ENCODE measurements at regions not wholly inside any gene's neighbourhood (a gene's known extent, or its start where the extent isn't known, plus 50 kb on each side); places are given as distances from the start of the nearest gene placed in this dataset.

DNA sequence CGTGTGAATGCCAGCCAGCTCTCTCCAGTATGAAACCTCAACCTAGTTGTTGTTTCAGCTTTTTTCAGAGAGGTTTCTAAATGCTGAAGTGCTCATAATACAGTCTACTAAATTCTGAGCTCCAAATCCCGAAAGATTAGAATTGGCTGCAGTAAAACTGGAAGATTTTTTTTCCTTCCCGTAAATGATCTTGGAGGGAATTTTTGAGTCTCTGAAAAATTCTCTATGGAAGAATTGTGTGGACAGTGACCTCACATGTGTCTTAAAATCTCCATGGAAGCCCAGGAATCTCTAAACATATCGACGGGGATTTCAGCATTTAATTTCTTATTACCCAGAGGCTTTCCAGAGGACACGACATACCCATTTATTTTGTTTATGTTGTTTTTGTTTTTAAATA lies 1499.2 kb downstream of the LRRC4C start:
- Mint-ChIP-seq H3K4me3 (no peak overlapping the region), H3K36me3 (ENCODE audit: low read depth) (no peaks in the 10 kb centered on the region), H3K4me1 (peaks cover 25% of the 10 kb centered on the region), H3K9me3 (peaks cover 2% of the 10 kb centered on the region), H3K27ac (peak overlapping the region in 1 of 3 experiments; percentile 73), H3K27me3 (ENCODE audit: low read depth) (no peaks in the 10 kb centered on the region)
- TF ChIP-seq, protein P1, sequence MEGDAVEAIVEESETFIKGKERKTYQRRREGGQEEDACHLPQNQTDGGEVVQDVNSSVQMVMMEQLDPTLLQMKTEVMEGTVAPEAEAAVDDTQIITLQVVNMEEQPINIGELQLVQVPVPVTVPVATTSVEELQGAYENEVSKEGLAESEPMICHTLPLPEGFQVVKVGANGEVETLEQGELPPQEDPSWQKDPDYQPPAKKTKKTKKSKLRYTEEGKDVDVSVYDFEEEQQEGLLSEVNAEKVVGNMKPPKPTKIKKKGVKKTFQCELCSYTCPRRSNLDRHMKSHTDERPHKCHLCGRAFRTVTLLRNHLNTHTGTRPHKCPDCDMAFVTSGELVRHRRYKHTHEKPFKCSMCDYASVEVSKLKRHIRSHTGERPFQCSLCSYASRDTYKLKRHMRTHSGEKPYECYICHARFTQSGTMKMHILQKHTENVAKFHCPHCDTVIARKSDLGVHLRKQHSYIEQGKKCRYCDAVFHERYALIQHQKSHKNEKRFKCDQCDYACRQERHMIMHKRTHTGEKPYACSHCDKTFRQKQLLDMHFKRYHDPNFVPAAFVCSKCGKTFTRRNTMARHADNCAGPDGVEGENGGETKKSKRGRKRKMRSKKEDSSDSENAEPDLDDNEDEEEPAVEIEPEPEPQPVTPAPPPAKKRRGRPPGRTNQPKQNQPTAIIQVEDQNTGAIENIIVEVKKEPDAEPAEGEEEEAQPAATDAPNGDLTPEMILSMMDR (IDR thresholded peaks at IDR 0.05; ENCODE audit: unreplicated experiment in 3 of 3) = no peak

DNA sequence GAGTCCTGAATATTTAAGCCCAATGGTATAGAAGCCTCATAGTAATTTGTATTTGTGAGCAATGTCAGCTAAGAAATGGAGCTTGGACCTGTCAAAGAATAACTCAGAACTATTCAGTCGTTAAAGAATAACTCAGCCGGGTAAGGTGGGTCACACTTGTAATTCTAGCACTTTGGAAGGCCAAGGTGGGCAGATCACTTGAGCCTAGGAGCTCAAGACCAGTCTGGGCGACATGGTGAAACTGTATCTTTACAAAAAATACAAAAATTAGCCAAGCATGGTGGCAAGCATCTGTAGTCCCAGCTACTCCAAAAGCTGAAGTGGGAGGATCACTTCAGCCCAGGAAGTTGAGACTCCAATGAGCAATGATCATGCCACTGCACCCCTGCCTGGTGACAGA lies 1526.5 kb downstream of the LRRC4C start:
- TF ChIP-seq, protein P1 (IDR thresholded peaks at IDR 0.05; ENCODE audit: unreplicated experiment in 3 of 3) = no peak
- Mint-ChIP-seq H3K9me3 (peaks cover 26% of the 10 kb centered on the region), H3K27ac (peak overlapping the region; percentile 66 to 95 (median 78)), H3K4me1 (peaks cover 7% of the 10 kb centered on the region), H3K36me3 (ENCODE audit: low read depth) (peaks cover 12% of the 10 kb centered on the region), H3K4me3 (no peak overlapping the region), H3K27me3 (ENCODE audit: low read depth) (no peaks in the 10 kb centered on the region)

DNA sequence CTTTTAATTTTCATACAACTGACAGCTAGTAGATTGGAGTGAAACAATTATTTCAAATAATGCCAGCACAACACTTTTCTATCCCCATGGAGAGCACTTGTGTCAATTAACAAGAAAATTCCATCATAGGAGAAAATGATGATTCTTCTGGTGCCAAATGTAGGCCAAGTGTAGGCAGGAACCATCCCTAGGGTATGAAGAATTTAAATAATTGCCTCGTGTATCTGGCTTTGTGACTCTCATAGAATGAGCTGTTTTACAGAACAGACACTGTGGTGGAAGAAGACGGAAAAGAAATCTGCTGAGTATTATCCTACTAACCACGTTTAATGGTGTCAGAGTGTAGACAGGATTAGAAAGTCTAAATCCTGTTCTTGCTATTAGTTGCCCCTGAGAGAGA lies 1542.2 kb downstream of the LRRC4C start:
- peaks cover 4% of the 10 kb centered on the region for H3K36me3 Mint-ChIP-seq (ENCODE audit: low read depth)
- no peak overlapping the region for H3K4me3 Mint-ChIP-seq
- H3K27me3 Mint-ChIP-seq (ENCODE audit: low read depth) = no peaks in the 10 kb centered on the region
- H3K27ac Mint-ChIP-seq = no peak overlapping the region
- H3K4me1 Mint-ChIP-seq = no peaks in the 10 kb centered on the region
- TF ChIP-seq, protein P1 (IDR thresholded peaks at IDR 0.05; ENCODE audit: unreplicated experiment in 3 of 3) = no peak
- H3K9me3 Mint-ChIP-seq = peaks cover 10% of the 10 kb centered on the region

DNA sequence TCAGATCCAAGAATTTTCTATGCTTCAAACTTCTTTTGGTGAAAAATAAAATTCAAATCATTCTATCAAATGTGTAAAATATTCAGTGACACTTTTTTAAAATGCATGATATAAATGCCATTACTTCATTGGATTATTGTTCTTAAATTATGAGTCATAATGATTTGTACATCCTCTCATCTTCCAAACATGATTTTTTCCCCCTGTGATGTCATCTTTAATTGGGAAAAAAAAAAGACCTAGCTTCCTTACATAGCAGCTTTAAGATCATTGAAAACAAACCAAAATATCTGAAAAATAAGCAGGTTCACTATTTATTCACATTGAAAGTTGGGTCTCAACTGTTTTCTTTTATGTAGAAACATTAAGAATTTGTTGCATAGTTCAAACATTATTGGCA lies 1549.4 kb downstream of the LRRC4C start:
- Mint-ChIP-seq H3K4me3 (no peak overlapping the region), H3K9me3 (peaks cover 2% of the 10 kb centered on the region), H3K36me3 (ENCODE audit: low read depth) (no peaks in the 10 kb centered on the region), H3K4me1 (no peaks in the 10 kb centered on the region), H3K27me3 (ENCODE audit: low read depth) (no peaks in the 10 kb centered on the region), H3K27ac (no peak overlapping the region)
- TF ChIP-seq, protein P1 (IDR thresholded peaks at IDR 0.05; ENCODE audit: unreplicated experiment in 3 of 3) = no peak

DNA sequence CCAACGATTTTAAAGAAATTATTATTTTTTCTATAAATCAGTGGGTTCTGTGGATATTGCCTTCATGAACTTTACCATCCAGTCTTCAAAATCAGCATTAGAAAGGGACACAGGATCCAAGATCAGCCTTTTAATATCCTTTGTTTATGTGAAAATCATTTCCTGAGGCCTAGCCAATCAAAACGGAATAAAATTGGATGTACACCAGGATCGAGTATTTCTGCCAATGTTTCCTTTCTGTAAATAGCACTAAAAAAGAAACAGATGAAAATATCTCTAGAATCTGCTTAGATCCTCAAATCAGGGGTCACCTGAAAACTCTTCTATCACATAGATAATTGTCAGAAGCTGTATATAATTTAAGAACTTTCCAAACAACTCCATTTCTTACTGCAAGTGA lies 1598.5 kb downstream of the LRRC4C start:
- TF ChIP-seq, protein P1 (IDR thresholded peaks at IDR 0.05; ENCODE audit: unreplicated experiment in 3 of 3) = no peak
- no peaks in the 10 kb centered on the region for H3K36me3 Mint-ChIP-seq (ENCODE audit: low read depth)
- no peaks in the 10 kb centered on the region for H3K27me3 Mint-ChIP-seq (ENCODE audit: low read depth)
- no peak overlapping the region for H3K27ac Mint-ChIP-seq
- no peak overlapping the region for H3K4me3 Mint-ChIP-seq
- H3K9me3 Mint-ChIP-seq = peaks cover 16% of the 10 kb centered on the region
- no peaks in the 10 kb centered on the region for H3K4me1 Mint-ChIP-seq

DNA sequence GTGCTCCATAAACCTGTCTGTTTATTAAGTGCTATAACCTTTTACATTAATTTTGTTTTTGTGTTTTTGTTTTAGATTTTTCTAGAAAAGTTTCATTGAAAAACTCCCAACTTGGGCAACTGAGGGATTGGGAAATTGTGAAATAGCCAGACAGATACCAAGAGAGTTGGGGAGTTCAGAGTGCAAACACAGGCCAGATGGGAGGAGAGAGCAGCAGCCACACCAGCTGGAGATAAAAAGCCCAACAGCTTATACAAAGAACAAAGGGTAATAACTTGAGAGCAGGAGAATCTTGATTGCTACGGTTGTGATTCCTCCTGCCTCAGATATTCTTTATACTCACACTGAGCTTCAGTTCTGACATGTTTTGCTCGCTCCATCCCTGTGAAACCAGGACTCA lies 1642.2 kb downstream of the LRRC4C start:
- Mint-ChIP-seq H3K27ac (peak overlapping the region; percentile 10 to 19 (median 15)), H3K36me3 (ENCODE audit: low read depth) (peaks cover 17% of the 10 kb centered on the region), H3K9me3 (peaks cover 50% of the 10 kb centered on the region), H3K4me1 (peaks cover 12% of the 10 kb centered on the region), H3K27me3 (ENCODE audit: low read depth) (no peaks in the 10 kb centered on the region), H3K4me3 (no peak overlapping the region)
- TF ChIP-seq, protein P1 (IDR thresholded peaks at IDR 0.05; ENCODE audit: unreplicated experiment in 3 of 3) = no peak
